OCI-LY7 (cell line): ENCODE measurements at regions not wholly inside any gene's neighbourhood (a gene's known extent, or its start where the extent isn't known, plus 50 kb on each side); places are given as distances from the start of the nearest gene placed in this dataset.

Experiments used
- BruUV-seq: library from RNA; stranded (reverse); fragments of 400-500 nt; replicated peaks from 2 replicates; lab custom pipeline; 2021; lab: Mats Ljungman, UMichigan
- CTCF ChIA-PET: fragments of 300-600 bp; sonication (Branson Sonifier 250); formaldehyde crosslinking; loops from one replicate; lab custom pipeline; 2022; ENCODE audit warnings: antibody characterized with exemption; ENCODE audit not compliant: unreplicated experiment; lab: Charles Lee
- POLR2A ChIA-PET: fragments of 300-600 bp; sonication (Branson Sonifier 250); formaldehyde crosslinking; loops from one replicate; lab custom pipeline; 2022; ENCODE audit warnings: antibody characterized with exemption; lab: Charles Lee
- DNase-seq: peaks from one replicate; pipeline ENCODE4 v3.0.0-alpha.2; 2015; ENCODE audit warnings: low spot score
- H2AFZ ChIP-seq: fragments of 200-600 bp; sonication (generic), shearing (Covaris generic); 2 replicates; pipeline ENCODE4 v1.6.1; 2014; ENCODE audit warnings: mild to moderate bottlenecking, antibody characterized with exemption, low read length, moderate library complexity
- H3K27ac ChIP-seq: fragments of 200-600 bp; sonication (generic); 2 replicates; pipeline ENCODE4 v1.5.1; 2014; ENCODE audit warnings: mixed run types, low read depth, mild to moderate bottlenecking, moderate library complexity, low read length, inconsistent platforms; ENCODE audit not compliant: poor library complexity, severe bottlenecking
- H3K36me3 ChIP-seq: fragments of 200-600 bp; sonication (generic); 2 replicates; pipeline ENCODE4 v1.6.1; 2014; ENCODE audit warnings: mild to moderate bottlenecking, antibody characterized with exemption, low read length, moderate library complexity, mixed read lengths; ENCODE audit not compliant: insufficient read depth
- H3K4me1 ChIP-seq: fragments of 200-600 bp; sonication (generic); 2 replicates; pipeline ENCODE4 v1.5.1; 2014; ENCODE audit warnings: mild to moderate bottlenecking, low read length; ENCODE audit not compliant: insufficient read depth, poor library complexity, severe bottlenecking
- H3K4me2 ChIP-seq: fragments of 200-600 bp; sonication (generic); 2 replicates; pipeline ENCODE4 v1.6.1; 2014; ENCODE audit warnings: mild to moderate bottlenecking, low read length
- H3K4me3 ChIP-seq: fragments of 200-600 bp; sonication (generic); 2 replicates; pipeline ENCODE4 v1.5.1; 2014; ENCODE audit warnings: mild to moderate bottlenecking, low read depth, low read length; ENCODE audit not compliant: poor library complexity, severe bottlenecking
- H3K79me2 ChIP-seq: fragments of 200-600 bp; sonication (generic); 2 replicates; pipeline ENCODE4 v1.6.1; 2016; ENCODE audit warnings: low read depth, mild to moderate bottlenecking, low read length, moderate library complexity, mixed read lengths; ENCODE audit not compliant: insufficient read depth
- H3K9me2 ChIP-seq: fragments of 200-600 bp; sonication (generic); 2 replicates; pipeline ENCODE4 v1.6.1; 2016; ENCODE audit warnings: mild to moderate bottlenecking, low read length, mixed read lengths; ENCODE audit not compliant: insufficient read depth
- H3K9me3 ChIP-seq: fragments of 200-600 bp; sonication (generic); 2 replicates; pipeline ENCODE4 v1.6.1; 2014; ENCODE audit warnings: mild to moderate bottlenecking, mixed run types, low read length, mixed read lengths
- H4K20me1 ChIP-seq: fragments of 200-600 bp; sonication (generic); 2 replicates; pipeline ENCODE4 v1.6.1; 2014; ENCODE audit warnings: mild to moderate bottlenecking, antibody characterized with exemption, low read length, moderate library complexity, mixed read lengths; ENCODE audit not compliant: insufficient read depth
- CTCF ChIP-seq: fragments of 200-600 bp; sonication (generic); conservative IDR thresholded peaks from 2 replicates; pipeline ENCODE4 v1.5.1; 2014; ENCODE audit warnings: mild to moderate bottlenecking, antibody characterized with exemption, low read length, moderate library complexity, mixed read lengths
- EZH2phosphoT487 ChIP-seq: fragments of 200-600 bp; sonication (generic); IDR thresholded peaks from 2 replicates; pipeline ENCODE4 v1.6.1; 2018; ENCODE audit warnings: low read depth, borderline replicate concordance, mild to moderate bottlenecking, mixed run types, antibody characterized with exemption, low read length, moderate library complexity, mixed read lengths
- intact Hi-C: fragments of 100-400 bp; cut with micrococcal nuclease; formaldehyde crosslinking; loops from one replicate; pipeline ENCODE4 v1.10.0; 2022; ENCODE audit not compliant: unreplicated experiment

- Histone ChIP-seq H3K79me2 (no peaks in the 10 kb centered on the region), H3K4me3 (no peak overlapping the region), H2AFZ (no peak overlapping the region), H3K4me2 (no peak overlapping the region), H3K27ac (no peak overlapping the region), H3K4me1 (peaks cover 8% of the 10 kb centered on the region), H3K9me2 (no peaks in the 10 kb centered on the region), H3K36me3 (no peaks in the 10 kb centered on the region), H4K20me1 (no peaks in the 10 kb centered on the region), H3K9me3 (no peaks in the 10 kb centered on the region)
- no peak for DNase-seq
- ChIA-PET CTCF (no interaction called here), POLR2A (no interaction called here)
- no TSS peak for BruUV-seq
- intact Hi-C loops: no loop called here
- TF ChIP-seq CTCF: no peak
- TF ChIP-seq EZH2phosphoT487: no peak
Measured at GRCh38 chr5:5770825-5771224, 348.3 kb downstream of the ICE1 start.

- no peaks in the 10 kb centered on the region for H3K9me3 ChIP-seq
- no peak overlapping the region for H3K4me2 ChIP-seq
- BruUV-seq: no TSS peak
- no peak overlapping the region for H3K27ac ChIP-seq
- ChIA-PET CTCF (no interaction called here), POLR2A (interaction anchor here (0.7 kb wide), 1 partner anchor 1052 kb away, joined by 3 read pairs; no protein-coding TSS in a partner anchor)
- no peaks in the 10 kb centered on the region for H3K79me2 ChIP-seq
- intact Hi-C loops: no loop called here
- no peak for DNase-seq
- H3K36me3 ChIP-seq: no peaks in the 10 kb centered on the region
- no peaks in the 10 kb centered on the region for H4K20me1 ChIP-seq
- no peaks in the 10 kb centered on the region for H3K4me1 ChIP-seq
- no peak overlapping the region for H3K4me3 ChIP-seq
- TF ChIP-seq CTCF (no peak), EZH2phosphoT487 (no peak)
- H3K9me2 ChIP-seq: no peaks in the 10 kb centered on the region
- H2AFZ ChIP-seq: no peak overlapping the region
Measured at GRCh38 chr5:5767286-5767928, 344.9 kb downstream of the ICE1 start.

GRCh38 chr5:5765066-5765850, 342.8 kb downstream of the ICE1 start:
- intact Hi-C loops: no loop called here
- BruUV-seq: no TSS peak

More at GRCh38 chr5:5765066-5765850, 342.8 kb downstream of the ICE1 start:
- Histone ChIP-seq H4K20me1 (no peaks in the 10 kb centered on the region), H3K36me3 (no peaks in the 10 kb centered on the region), H3K79me2 (no peaks in the 10 kb centered on the region), H3K4me3 (no peak overlapping the region), H3K4me1 (no peaks in the 10 kb centered on the region), H2AFZ (no peak overlapping the region), H3K4me2 (no peak overlapping the region), H3K9me2 (no peaks in the 10 kb centered on the region), H3K9me3 (no peaks in the 10 kb centered on the region), H3K27ac (no peak overlapping the region)
- ChIA-PET POLR2A (no interaction called here), CTCF (no interaction called here)
- DNase-seq: no peak
- no peak for TF ChIP-seq CTCF
- TF ChIP-seq EZH2phosphoT487: no peak
